SK-N-SH (cell line): ENCODE measurements at regions not wholly inside any gene's neighbourhood (a gene's known extent, or its start where the extent isn't known, plus 50 kb on each side); places are given as distances from the start of the nearest gene placed in this dataset.

ENCODE experiments used
- CTCF ChIA-PET: fragments of 300-600, 350-600 bp; formaldehyde crosslinking; extraction: SDS; loops from one replicate; lab custom pipeline; 2021; lab: Yijun Ruan, JAX
- POLR2A ChIA-PET: fragments of 350-600 bp; sonication (Branson Sonifier 250); formaldehyde crosslinking; extraction: SDS; loops from one replicate; lab custom pipeline; 2020; ENCODE audit warnings: antibody characterized with exemption, inconsistent platforms; lab: Yijun Ruan, JAX
- DNase-seq: peaks from one replicate; pipeline ENCODE4 v3.0.0; 2012
- H2AFZ ChIP-seq: fragments of 200-600 bp; sonication (generic); 2 replicates; pipeline ENCODE4 v1.8.1; 2016; ENCODE audit warnings: antibody characterized with exemption, mild to moderate bottlenecking, low read depth
- H3F3A ChIP-seq: fragments of 200-600 bp; sonication (generic); replicated peaks from 2 replicates; pipeline ENCODE3; 2016; ENCODE audit warnings: antibody characterized with exemption, mild to moderate bottlenecking; ENCODE audit not compliant: insufficient read depth
- H3K27ac ChIP-seq, 2 experiments: fragments of 200-500 bp in 1 of 2; fragments of 200-600 bp in 1 of 2; sonication (Bioruptor generic) in 1 of 2; sonication (generic), shearing (Covaris generic) in 1 of 2; 2 replicates each; pipeline versions ENCODE4 v1.5.1 to v1.6.1; 2014 to 2016; ENCODE audit warnings: low read depth in 2 of 2, inconsistent platforms in 1 of 2, low read length in 1 of 2, mild to moderate bottlenecking in 1 of 2, mixed read lengths in 1 of 2
- H3K27me3 ChIP-seq: fragments of 200-600 bp; sonication (generic), shearing (Covaris generic); 2 replicates; pipeline ENCODE4 v1.6.1; 2016; ENCODE audit warnings: mixed run types; ENCODE audit not compliant: insufficient read depth
- H3K36me3 ChIP-seq, 2 experiments: fragments of 200-500 bp in 1 of 2; fragments of 200-600 bp in 1 of 2; sonication (Bioruptor generic) in 1 of 2; sonication (generic) in 1 of 2; replicated peaks in 1 of 2; 2 replicates each; pipeline versions ENCODE3 to v1.5.1; 2014 to 2016; ENCODE audit warnings: low read length in 1 of 2, mild to moderate bottlenecking in 1 of 2; ENCODE audit not compliant: insufficient read depth in 2 of 2, control insufficient read depth in 1 of 2
- H3K4me1 ChIP-seq, 2 experiments: fragments of 200-500 bp in 1 of 2; fragments of 200-600 bp in 1 of 2; sonication (Bioruptor generic) in 1 of 2; sonication (generic), shearing (Covaris generic) in 1 of 2; 2 replicates each; pipeline versions ENCODE4 v1.5.1 to v1.6.1; 2014 to 2016; ENCODE audit warnings: low read depth in 1 of 2, low read length in 1 of 2, mixed run types in 1 of 2; ENCODE audit not compliant: insufficient read depth in 2 of 2, control insufficient read depth in 1 of 2
- H3K4me2 ChIP-seq: fragments of 200-600 bp; sonication (generic), shearing (Covaris generic); 2 replicates; pipeline ENCODE4 v1.6.1; 2017; ENCODE audit warnings: mixed run types
- H3K4me3 ChIP-seq, 2 experiments: fragments of 200-500 bp in 1 of 2; fragments of 200-600 bp in 1 of 2; sonication (Bioruptor generic) in 1 of 2; sonication (generic), shearing (Covaris generic) in 1 of 2; 2 replicates each; pipeline versions ENCODE4 v1.5.1 to v1.8.1; 2014 to 2016; ENCODE audit warnings: low read depth in 2 of 2, inconsistent platforms in 1 of 2, low read length in 1 of 2, mild to moderate bottlenecking in 1 of 2, mixed read lengths in 1 of 2, moderate library complexity in 1 of 2
- H3K79me2 ChIP-seq: fragments of 200-600 bp; sonication (generic); 2 replicates; pipeline ENCODE4 v1.8.1; 2017; ENCODE audit warnings: mild to moderate bottlenecking; ENCODE audit not compliant: insufficient read depth
- H3K9ac ChIP-seq: fragments of 200-600 bp; sonication (generic); 2 replicates; pipeline ENCODE4 v1.6.1; 2017; ENCODE audit warnings: mixed run types
- H3K9me2 ChIP-seq: fragments of 200-600 bp; sonication (generic); 2 replicates; pipeline ENCODE4 v1.6.1; 2017; ENCODE audit warnings: mixed run types
- H3K9me3 ChIP-seq: fragments of 200-600 bp; sonication (generic); 2 replicates; pipeline ENCODE4 v1.6.1; 2017; ENCODE audit warnings: mixed run types, mild to moderate bottlenecking, moderate library complexity
- H4K20me1 ChIP-seq: fragments of 200-600 bp; sonication (generic); 2 replicates; pipeline ENCODE4 v1.6.1; 2017; ENCODE audit warnings: mild to moderate bottlenecking, mixed run types; ENCODE audit not compliant: insufficient read depth
- CHD2 ChIP-seq: fragments of 150-350 bp; IDR thresholded peaks from 2 replicates; pipeline ENCODE4 v1.6.1; 2018; ENCODE audit warnings: low read length; ENCODE audit not compliant: partially characterized antibody
- EP300 ChIP-seq, 2 experiments: IDR thresholded peaks; 2 replicates each; pipeline versions ENCODE4 v1.4.0 to v1.6.1; 2012; ENCODE audit warnings: borderline replicate concordance in 1 of 2, low read depth in 1 of 2, low read length in 1 of 2
- FOSL2 ChIP-seq: IDR thresholded peaks from 2 replicates; pipeline ENCODE4 v1.4.0; 2012; ENCODE audit warnings: low read depth, mild to moderate bottlenecking, moderate library complexity, borderline replicate concordance
- FOXJ3 ChIP-seq: sonication (generic); formaldehyde crosslinking; IDR thresholded peaks from 2 replicates; pipeline ENCODE4 v1.5.1; 2020; ENCODE audit warnings: mild to moderate bottlenecking, missing genetic modification reagents
- FOXM1 ChIP-seq: IDR thresholded peaks from 2 replicates; pipeline ENCODE4 v1.4.0; 2012; ENCODE audit warnings: low read depth, mild to moderate bottlenecking
- GABPA ChIP-seq: IDR thresholded peaks from 2 replicates; pipeline ENCODE4 v1.4.0; 2012; ENCODE audit warnings: low read depth, mild to moderate bottlenecking
- MEF2A ChIP-seq: IDR thresholded peaks from 2 replicates; pipeline ENCODE4 v1.4.0; 2012; ENCODE audit warnings: low read depth, borderline replicate concordance
- NRF1 ChIP-seq: IDR thresholded peaks from 2 replicates; pipeline ENCODE4 v1.6.1; 2012; ENCODE audit warnings: low read depth, mild to moderate bottlenecking, low read length
- RCOR1 ChIP-seq: fragments of 150-350 bp; IDR thresholded peaks from 2 replicates; pipeline ENCODE4 v1.6.1; 2017; ENCODE audit warnings: antibody characterized with exemption, low read length
- RFX5 ChIP-seq: IDR thresholded peaks from 2 replicates; pipeline ENCODE4 v1.6.1; 2012; ENCODE audit warnings: mild to moderate bottlenecking, improper control_type of control experiment, low read length
- RXRA ChIP-seq: IDR thresholded peaks from 2 replicates; pipeline ENCODE4 v1.4.0; 2012; ENCODE audit warnings: low read depth, mild to moderate bottlenecking, borderline replicate concordance
- SMC3 ChIP-seq: IDR thresholded peaks from 2 replicates; pipeline ENCODE4 v1.6.1; 2012; ENCODE audit warnings: low read depth, low read length, improper control_type of control experiment
- TAF1 ChIP-seq: IDR thresholded peaks from 2 replicates; pipeline ENCODE4 v1.6.1; 2012; ENCODE audit warnings: low read depth, mild to moderate bottlenecking, low read length, moderate library complexity, borderline replicate concordance
- TCF12 ChIP-seq: IDR thresholded peaks from 2 replicates; pipeline ENCODE4 v1.4.0; 2012
- TEAD4 ChIP-seq: IDR thresholded peaks from 2 replicates; pipeline ENCODE4 v1.4.0; 2012; ENCODE audit warnings: mild to moderate bottlenecking, borderline replicate concordance; ENCODE audit not compliant: insufficient read depth
- WGBS: methylation state at CpG from one replicate; pipeline ENCODE4 v1.1.6; 2017; ENCODE audit warnings: low lambda C conversion rate; 5-methylcytosine and 5-hydroxymethylcytosine counted together
- TF ChIP-seq, protein P1 (sequence below): IDR thresholded peaks from 2 replicates; pipeline ENCODE4 v1.6.1; 2012; ENCODE audit warnings: mild to moderate bottlenecking, low read depth, low read length, moderate library complexity
- TF ChIP-seq, protein P2 (sequence below): fragments of 150-350 bp; IDR thresholded peaks from 2 replicates; pipeline ENCODE4 v1.6.1; 2016; ENCODE audit warnings: mild to moderate bottlenecking, low read depth, low read length
- TF ChIP-seq, protein P3 (sequence below): fragments of 200-600 bp; sonication (generic); IDR thresholded peaks from 2 replicates; pipeline ENCODE4 v1.6.1; 2017; ENCODE audit warnings: antibody characterized with exemption, mild to moderate bottlenecking, moderate library complexity

DNA sequence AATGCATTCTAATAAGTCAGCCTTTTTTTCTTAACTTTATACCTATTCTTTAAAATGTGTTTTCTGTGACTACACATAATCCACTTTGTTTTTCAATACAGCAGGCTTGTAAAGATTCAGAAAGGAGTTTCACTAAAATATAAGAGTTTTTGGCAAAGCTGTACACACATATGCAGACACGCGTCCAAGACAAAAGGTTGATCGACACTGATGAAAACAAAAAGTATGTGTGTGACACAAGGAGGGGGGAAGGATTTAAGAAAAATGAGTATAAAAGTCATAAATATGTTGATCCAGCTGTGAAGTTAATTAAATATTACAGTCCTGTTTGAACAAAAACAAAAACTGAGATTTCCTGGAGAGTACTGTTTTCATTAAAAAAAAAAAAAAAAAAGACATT, 294.5 kb upstream of the RARB start:
- H3K9me2 ChIP-seq, result no peaks in the 10 kb centered on the region
- no peaks in the 10 kb centered on the region for H3K27me3 ChIP-seq
- ChIA-PET POLR2A (no interaction called here), CTCF (interaction anchor here (2.1 kb wide), 1 partner anchor 11 kb away, joined by 9 read pairs; no protein-coding TSS in a partner anchor)
- peaks cover 12% of the 10 kb centered on the region; the same call in 1 of the 2 replicates for H3K9me3 ChIP-seq
- H2AFZ ChIP-seq, result no peak overlapping the region
- no peak overlapping the region for H3K4me2 ChIP-seq
- H3F3A ChIP-seq, result no peaks in the 10 kb centered on the region
- H3K36me3 ChIP-seq, result no peaks in the 10 kb centered on the region
- no peak for DNase-seq
- TF ChIP-seq EP300 (IDR thresholded peaks at IDR 0.05; ENCODE audit: borderline replicate concordance in 1 of 2, low read depth in 1 of 2, low read length in 1 of 2) (no peak), RFX5 (no peak), NRF1 (no peak), CHD2 (no peak), TAF1 (no peak), SMC3 (no peak), FOXM1 (no peak), MEF2A (no peak)
- TF ChIP-seq, protein P1, sequence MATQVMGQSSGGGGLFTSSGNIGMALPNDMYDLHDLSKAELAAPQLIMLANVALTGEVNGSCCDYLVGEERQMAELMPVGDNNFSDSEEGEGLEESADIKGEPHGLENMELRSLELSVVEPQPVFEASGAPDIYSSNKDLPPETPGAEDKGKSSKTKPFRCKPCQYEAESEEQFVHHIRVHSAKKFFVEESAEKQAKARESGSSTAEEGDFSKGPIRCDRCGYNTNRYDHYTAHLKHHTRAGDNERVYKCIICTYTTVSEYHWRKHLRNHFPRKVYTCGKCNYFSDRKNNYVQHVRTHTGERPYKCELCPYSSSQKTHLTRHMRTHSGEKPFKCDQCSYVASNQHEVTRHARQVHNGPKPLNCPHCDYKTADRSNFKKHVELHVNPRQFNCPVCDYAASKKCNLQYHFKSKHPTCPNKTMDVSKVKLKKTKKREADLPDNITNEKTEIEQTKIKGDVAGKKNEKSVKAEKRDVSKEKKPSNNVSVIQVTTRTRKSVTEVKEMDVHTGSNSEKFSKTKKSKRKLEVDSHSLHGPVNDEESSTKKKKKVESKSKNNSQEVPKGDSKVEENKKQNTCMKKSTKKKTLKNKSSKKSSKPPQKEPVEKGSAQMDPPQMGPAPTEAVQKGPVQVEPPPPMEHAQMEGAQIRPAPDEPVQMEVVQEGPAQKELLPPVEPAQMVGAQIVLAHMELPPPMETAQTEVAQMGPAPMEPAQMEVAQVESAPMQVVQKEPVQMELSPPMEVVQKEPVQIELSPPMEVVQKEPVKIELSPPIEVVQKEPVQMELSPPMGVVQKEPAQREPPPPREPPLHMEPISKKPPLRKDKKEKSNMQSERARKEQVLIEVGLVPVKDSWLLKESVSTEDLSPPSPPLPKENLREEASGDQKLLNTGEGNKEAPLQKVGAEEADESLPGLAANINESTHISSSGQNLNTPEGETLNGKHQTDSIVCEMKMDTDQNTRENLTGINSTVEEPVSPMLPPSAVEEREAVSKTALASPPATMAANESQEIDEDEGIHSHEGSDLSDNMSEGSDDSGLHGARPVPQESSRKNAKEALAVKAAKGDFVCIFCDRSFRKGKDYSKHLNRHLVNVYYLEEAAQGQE, result no peak
- TF ChIP-seq, protein P2, sequence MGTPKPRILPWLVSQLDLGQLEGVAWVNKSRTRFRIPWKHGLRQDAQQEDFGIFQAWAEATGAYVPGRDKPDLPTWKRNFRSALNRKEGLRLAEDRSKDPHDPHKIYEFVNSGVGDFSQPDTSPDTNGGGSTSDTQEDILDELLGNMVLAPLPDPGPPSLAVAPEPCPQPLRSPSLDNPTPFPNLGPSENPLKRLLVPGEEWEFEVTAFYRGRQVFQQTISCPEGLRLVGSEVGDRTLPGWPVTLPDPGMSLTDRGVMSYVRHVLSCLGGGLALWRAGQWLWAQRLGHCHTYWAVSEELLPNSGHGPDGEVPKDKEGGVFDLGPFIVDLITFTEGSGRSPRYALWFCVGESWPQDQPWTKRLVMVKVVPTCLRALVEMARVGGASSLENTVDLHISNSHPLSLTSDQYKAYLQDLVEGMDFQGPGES, result no peak
- no peaks in the 10 kb centered on the region for H3K79me2 ChIP-seq
- H3K4me3 ChIP-seq, result no peak overlapping the region
- 95% methylated on average over 3 of the region's 3 CpGs for WGBS
- H3K9ac ChIP-seq, result no peak overlapping the region
- no peaks in the 10 kb centered on the region for H3K4me1 ChIP-seq
- no peaks in the 10 kb centered on the region for H4K20me1 ChIP-seq
- H3K27ac ChIP-seq, result no peak overlapping the region

DNA sequence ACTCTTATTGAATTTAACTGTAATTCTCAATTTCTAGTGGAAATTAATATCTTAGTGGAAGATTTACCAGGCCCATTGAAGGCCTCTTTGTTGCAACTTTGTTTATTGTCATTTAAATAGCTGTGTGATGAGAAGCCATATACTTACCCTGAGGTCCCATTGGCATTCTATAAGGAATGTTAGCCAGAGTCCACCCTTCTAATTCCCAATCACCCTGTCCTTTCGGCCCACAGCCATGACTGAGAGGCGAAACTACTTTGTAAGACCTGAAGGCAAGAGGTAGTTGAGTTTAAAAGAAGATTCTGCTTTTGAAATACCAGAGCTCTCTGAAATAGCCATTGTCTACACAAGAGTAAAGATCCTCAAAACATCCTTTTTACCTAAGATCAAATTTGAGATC, 290.5 kb upstream of the RARB start:
- Histone ChIP-seq H2AFZ (no peak overlapping the region), H4K20me1 (no peaks in the 10 kb centered on the region), H3K9me2 (no peaks in the 10 kb centered on the region), H3K9me3 (no peaks in the 10 kb centered on the region), H3K9ac (no peak overlapping the region), H3F3A (no peaks in the 10 kb centered on the region), H3K4me3 (no peak overlapping the region), H3K79me2 (no peaks in the 10 kb centered on the region), H3K4me2 (no peak overlapping the region), H3K27me3 (no peaks in the 10 kb centered on the region), H3K4me1 (peaks cover 0 to 1% of the 10 kb centered on the region in 2 experiments; a peak in 1 of 4 replicates), H3K27ac (no peak overlapping the region), H3K36me3 (no peaks in the 10 kb centered on the region)
- WGBS, result 73% methylated on average over 2 of the region's 2 CpGs
- TF ChIP-seq, protein P3, sequence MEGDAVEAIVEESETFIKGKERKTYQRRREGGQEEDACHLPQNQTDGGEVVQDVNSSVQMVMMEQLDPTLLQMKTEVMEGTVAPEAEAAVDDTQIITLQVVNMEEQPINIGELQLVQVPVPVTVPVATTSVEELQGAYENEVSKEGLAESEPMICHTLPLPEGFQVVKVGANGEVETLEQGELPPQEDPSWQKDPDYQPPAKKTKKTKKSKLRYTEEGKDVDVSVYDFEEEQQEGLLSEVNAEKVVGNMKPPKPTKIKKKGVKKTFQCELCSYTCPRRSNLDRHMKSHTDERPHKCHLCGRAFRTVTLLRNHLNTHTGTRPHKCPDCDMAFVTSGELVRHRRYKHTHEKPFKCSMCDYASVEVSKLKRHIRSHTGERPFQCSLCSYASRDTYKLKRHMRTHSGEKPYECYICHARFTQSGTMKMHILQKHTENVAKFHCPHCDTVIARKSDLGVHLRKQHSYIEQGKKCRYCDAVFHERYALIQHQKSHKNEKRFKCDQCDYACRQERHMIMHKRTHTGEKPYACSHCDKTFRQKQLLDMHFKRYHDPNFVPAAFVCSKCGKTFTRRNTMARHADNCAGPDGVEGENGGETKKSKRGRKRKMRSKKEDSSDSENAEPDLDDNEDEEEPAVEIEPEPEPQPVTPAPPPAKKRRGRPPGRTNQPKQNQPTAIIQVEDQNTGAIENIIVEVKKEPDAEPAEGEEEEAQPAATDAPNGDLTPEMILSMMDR, result no peak
- no peak for TF ChIP-seq RCOR1
- TF ChIP-seq FOXJ3 (CRISPR knock-in tag), result no peak
- no peak for TF ChIP-seq TCF12
- no peak for TF ChIP-seq FOXM1
- no peak for TF ChIP-seq GABPA
- no peak for TF ChIP-seq TEAD4
- TF ChIP-seq EP300 (IDR thresholded peaks at IDR 0.05; ENCODE audit: borderline replicate concordance in 1 of 2, low read depth in 1 of 2, low read length in 1 of 2), result no peak
- no peak for TF ChIP-seq CHD2
- no peak for TF ChIP-seq FOSL2
- TF ChIP-seq RXRA, result no peak
- no peak for DNase-seq
- ChIA-PET CTCF (no interaction called here), POLR2A (no interaction called here)
